ENCODE measurements at regions not wholly inside any gene's neighbourhood (a gene's known extent, or its start where the extent isn't known, plus 50 kb on each side); places are given as distances from the start of the nearest gene placed in this dataset.

- no peak for TF ChIP-seq POLR2A (IDR thresholded peaks at IDR 0.05)
- TF ChIP-seq CTCF (IDR thresholded peaks at IDR 0.05): no peak
- TF ChIP-seq EP300 (IDR thresholded peaks at IDR 0.05): no peak
Observed at GRCh38 chr2:187167491-187167890, 280.6 kb downstream of the CALCRL start.

All from tibial nerve (tissue), 4 donors.